HG02943 (cell line): ENCODE measurements at regions not wholly inside any gene's neighbourhood (a gene's known extent, or its start where the extent isn't known, plus 50 kb on each side); places are given as distances from the start of the nearest gene placed in this dataset.

Experiments used
- ATAC-seq: cut with Tn5 transposase; IDR thresholded peaks from one replicate; pipeline ENCODE4 v1.9.1; 2021; ENCODE audit warnings: mild to moderate bottlenecking, low read depth, moderate library complexity; ENCODE audit not compliant: unreplicated experiment

DNA sequence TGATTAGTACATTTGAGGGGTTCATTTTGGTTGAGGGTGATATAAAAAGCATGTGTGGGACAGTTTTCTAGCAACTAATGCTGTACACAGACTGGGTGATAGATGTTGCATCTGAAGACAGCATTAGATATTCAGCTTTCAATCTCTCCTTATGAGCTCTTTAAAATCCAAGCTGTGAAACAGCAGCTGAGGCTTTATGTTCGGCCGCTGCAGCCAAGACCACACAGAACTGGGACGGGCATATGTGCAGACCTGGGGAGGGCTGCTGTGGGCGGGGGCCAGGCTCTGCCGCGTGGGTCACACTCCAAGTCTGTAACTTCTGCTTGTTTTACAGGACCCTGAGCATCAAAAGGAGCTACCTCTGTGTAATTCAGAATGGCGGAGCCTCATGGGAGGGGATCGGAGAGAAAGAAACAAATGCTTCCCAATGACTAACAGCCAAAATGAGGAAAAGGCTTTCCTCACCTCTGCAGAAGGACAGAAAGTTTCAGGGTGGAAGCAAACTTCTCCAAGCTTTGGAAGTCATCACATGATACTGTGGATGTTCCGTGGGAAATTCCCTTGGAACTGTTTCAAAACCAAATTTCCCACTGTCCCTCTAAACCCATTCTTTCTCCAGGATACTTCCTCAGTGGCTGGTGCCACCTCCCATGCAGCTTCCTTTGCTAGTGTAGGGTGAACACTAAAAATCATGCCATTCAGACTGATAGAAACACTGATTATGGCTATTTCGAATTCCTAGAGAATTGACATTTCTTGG is 711.9 kb upstream of the ID2 start:
- no peak for ATAC-seq

- ATAC-seq = no peak
Measured at GRCh38 chr2:7971248-7971647, 710.6 kb upstream of the ID2 start.

- no peak for ATAC-seq
Measured at GRCh38 chr2:7971841-7972240, 710.0 kb upstream of the ID2 start.

GRCh38 chr2:7972670-7973069 is 709.2 kb upstream of the ID2 start:
- no peak for ATAC-seq

DNA sequence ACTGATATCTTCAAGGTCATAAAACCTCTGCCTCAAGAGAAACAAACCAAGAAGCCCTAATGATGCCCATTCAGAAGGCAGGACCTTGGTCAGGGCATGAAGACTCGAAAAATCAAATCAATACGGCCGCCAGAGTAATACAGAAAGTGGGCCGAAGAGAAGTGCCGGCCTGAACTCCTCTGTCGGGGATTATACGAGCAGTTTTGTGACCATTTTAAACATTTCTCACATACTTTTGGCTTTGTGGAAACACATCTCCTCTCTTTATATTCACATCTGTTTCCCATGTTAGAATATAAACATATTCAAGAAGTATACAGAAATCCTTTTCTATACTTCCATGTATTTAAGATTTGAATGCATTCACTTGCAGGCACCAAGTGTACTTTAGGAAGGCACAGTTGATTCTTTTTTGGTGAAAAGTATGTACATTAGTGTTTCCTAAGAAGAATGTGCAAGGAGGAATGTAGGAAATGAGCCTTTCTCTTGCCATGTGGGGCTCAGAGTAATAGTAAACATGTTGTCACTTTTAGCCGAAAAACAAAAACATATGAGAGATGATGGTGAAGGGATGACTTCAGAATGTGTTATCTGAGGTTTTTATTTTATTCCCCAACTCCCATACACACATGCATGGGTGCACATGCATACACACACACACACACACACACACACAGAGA is 707.9 kb upstream of the ID2 start:
- no peak for ATAC-seq

DNA sequence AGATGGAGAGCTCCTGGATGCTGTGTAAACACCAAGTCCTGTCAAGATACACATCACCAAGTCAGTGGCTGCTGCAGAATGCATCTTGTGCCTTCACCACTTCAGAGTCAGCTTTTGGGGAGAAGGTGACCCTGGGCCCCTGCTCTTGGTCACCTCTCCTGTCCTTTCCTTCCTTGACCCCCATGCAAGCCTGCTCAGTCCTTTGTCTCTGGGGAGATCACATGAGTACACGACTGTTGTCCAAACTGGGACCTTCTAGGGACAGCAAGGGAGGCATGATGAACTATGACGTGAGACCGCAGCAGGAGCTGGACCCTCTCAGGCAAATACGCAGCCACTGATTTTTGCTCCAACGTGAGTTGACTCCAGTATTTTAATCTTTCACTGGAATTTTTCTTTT is 706.9 kb upstream of the ID2 start:
- ATAC-seq = no peak

GRCh38 chr2:7976206-7976605 is 705.6 kb upstream of the ID2 start:
- no peak for ATAC-seq

DNA sequence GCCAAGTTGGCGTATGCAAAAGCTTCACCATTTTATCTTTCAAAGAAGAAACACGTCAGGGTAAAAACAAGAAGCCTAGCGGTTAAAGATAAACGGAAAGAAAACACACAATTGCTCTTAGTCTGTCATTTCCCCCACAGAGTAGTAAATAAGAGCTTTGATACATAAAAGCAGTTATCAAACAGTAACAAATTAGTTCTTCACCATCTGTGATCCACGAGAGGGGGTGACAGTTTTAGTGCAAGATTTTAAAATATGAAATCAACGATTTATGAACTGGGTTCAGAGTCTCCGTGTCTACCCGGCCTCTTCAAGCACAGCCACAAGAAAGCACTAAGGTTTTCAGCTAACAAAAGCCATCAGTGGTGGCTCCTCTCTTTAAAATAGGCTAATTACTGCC is 703.9 kb upstream of the ID2 start:
- no peak for ATAC-seq

- no peak for ATAC-seq
Measured at GRCh38 chr2:7982054-7982453, 699.8 kb upstream of the ID2 start.

DNA sequence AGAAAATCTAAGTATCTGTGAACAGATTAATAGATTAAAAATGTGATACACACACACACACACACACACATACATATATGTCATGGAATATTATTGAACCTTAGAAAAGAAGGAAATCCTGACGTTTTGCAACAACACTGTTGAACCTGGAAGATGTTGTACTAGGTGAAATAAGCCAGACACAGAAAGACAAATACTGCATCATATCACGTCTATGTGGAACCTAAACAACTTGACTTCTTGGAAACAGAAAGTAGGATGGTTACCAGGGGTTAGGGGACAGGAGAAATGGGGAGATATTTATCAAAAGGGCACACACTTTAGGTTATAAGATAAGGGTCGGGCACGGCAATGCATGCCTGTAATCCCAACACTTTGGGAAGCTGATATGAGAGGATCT is 698.4 kb upstream of the ID2 start:
- ATAC-seq = no peak

DNA sequence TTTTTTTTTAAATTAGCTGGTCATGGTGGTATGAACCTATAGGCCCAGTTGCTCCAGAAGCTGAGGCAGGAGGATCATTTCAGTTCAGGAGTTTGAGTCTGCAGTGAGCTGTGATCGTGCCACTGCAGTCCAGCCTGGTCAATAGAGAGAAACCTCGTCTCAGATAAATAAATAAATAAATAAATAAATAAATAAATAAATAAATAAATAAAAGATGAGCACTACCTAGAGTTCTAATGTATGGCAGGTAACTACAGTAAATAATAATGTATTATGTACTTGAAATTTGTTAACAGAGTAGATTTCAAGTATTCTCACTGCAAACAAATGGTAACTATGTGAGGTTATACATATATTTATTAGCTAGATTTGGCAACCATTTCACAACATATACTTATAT is 697.9 kb upstream of the ID2 start:
- no peak for ATAC-seq

- ATAC-seq = no peak
Measured at GRCh38 chr2:7984693-7985353, 697.0 kb upstream of the ID2 start.

DNA sequence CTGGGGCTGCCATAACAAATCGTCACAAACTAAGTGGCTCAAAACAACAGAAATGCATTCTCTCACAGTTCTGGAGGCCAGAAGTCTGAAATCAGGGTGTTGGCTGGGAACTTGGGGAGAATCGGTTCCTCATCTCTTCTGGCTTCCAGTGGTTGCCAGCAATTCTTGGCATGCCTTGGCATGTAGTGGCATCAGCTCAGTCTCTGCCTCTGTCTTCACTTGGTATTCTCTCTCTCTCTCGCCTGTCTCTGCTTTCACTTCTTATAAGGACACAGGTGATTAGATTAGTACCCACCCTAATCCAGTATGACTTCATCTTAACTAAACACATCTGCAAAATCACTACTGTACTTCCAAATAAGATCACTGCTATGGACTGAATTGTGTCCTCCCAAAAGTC is 695.4 kb upstream of the ID2 start:
- ATAC-seq = no peak

- ATAC-seq = no peak
Measured at GRCh38 chr2:7987992-7988391, 693.9 kb upstream of the ID2 start.

GRCh38 chr2:7988440-7988839 is 693.4 kb upstream of the ID2 start:
- ATAC-seq = no peak

- no peak for ATAC-seq
Measured at GRCh38 chr2:7989823-7990222, 692.0 kb upstream of the ID2 start.

DNA sequence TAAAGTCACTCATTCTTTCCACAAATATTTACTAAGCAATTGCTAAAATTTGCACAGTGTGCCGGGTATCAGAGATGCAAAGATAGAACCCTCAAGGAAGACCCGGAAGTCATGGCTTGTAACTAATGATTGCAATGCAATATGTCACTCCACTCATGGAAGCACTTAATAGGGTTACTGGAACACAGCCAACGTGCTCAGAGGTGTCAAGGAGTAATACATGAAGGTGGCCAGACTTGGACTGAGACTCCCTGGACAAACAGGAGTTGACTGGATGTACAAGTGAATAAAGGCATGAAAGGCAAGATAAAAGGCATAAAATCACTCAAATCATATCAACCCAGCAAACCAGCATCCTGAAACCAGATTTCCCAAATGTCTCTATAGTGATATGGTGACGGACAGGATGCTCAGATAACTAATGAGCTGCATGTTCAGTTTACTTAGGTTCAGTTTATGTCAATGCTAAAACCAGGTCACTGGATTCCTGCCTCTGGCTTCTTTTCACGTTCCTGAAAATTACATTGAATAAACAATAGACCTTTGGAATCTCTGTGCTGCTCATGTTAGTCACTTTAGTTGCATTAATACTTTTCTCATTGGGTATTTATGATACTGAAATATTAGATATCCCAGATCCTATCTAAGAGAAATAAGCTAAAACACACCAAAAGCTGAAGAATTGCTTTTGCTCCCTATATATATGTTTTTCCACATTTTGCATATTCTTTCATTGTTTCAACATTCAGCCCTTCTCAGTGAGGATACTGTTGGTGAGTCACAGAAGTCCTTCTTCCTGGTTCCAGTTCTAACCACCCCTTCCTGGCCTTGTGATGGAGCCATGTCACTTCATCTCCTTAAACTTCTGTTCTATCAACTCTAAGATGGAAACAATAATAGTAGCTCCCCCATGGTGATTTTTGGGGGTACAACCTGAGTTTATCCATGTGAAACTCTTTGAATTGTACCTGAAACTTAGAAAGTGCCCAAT is 688.9 kb upstream of the ID2 start:
- ATAC-seq = no peak

- no peak for ATAC-seq
Measured at GRCh38 chr2:7994397-7994951, 687.4 kb upstream of the ID2 start.

DNA sequence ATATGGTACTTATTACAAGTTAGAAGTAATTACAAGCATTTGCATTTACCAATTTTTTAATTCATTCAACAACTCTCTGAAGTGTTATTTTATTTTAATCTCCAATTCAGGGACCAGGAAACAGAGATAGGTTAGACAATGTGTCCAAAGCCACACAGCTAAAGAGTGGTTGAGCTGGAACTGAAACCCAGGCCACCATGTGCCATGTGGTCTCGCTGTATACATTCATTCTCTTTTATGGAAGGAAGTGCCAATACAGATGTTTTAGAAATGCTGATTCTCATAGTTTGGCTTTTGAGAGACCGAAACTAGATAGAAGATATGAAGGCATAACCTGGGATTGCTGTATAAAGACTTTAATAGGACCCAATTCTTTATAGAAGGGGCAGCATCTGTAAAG is 684.6 kb upstream of the ID2 start:
- ATAC-seq = no peak
